8988T (cell line): ENCODE measurements at regions not wholly inside any gene's neighbourhood (a gene's known extent, or its start where the extent isn't known, plus 50 kb on each side); places are given as distances from the start of the nearest gene placed in this dataset.
A peak's percentile ranks its signal among the peaks of the same experiment; 100 is the strongest.
"Not testable (repeated sequence)": the region's sequence is repeated elsewhere in the genome, so short reads cannot be mapped to it uniquely, and the experiment has no call there.

ENCODE experiments used
- DNase-seq: peaks from one replicate; pipeline ENCODE4 v3.0.0; 2011

- DNase-seq, result no peak
These were observed 157.5 kb downstream of the ZFP36L2 start for GRCh38 chr2:43068631-43069517.

DNA sequence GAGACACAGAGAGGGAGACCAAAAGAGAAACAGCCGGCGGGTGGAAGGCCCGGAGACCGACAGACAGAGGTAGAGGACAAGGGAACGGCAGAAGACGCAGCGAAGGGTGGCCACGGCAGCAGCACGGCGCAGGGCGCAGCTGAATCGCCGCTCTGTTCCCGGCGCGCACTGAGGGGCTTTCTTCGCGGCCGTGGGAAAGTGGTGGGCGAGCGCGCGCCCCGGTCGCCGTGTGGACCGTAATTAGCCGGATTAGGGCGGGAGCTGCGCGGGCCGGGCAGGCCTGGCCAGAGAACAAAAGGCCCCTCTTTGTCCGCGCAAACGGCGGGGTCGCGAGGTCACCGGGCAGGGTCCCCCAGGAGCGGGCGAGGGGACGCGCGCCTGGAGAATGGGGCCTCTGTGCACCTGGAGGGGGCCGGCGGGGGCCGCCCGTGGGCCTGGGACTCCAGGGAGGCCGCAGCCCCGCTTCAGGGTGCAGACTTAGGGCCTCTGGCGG is 158.3 kb downstream of the ZFP36L2 start:
- no peak for DNase-seq

- no peak for DNase-seq
These were observed 159.0 kb downstream of the ZFP36L2 start for GRCh38 chr2:43067254-43068040.

DNA sequence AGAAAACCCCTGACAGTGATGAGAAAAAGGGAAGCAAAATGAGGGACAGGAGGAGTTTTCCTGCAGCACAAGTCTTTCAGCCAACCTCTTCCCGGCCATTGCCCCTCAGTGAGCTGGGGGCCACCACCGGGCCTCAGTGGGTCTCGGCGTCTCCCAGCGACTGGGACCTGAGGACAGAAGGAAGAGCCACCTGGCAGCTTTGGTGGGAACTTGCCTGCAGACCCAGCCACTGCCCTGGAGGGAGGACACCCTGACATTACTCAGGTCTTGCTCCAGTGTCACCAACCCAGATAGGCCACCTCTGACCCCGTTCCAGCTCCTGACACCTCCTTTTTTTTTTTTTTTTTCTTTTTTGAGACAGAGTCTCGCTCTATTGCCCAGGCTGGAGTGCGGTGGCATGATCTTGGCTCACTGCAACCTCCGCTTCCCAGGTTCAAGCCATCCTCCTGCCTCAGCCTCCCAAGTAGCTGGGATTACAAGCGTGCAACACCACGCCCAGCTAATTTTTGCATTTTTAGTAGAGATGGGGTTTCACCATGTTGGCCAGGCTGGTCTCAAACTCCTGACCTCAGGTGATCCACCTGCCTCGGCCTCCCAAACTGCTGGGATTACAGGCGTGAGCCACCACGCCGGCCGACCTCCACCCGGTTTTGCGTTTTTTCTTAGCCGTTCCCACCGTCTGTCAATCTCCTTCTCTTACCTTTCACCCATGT is 159.7 kb downstream of the ZFP36L2 start:
- not testable (repeated sequence) for DNase-seq

- DNase-seq, result no peak
These were observed 160.5 kb downstream of the ZFP36L2 start for GRCh38 chr2:43065871-43066270.

GRCh38 chr2:43065036-43065435 is 161.4 kb downstream of the ZFP36L2 start:
- no peak for DNase-seq

DNA sequence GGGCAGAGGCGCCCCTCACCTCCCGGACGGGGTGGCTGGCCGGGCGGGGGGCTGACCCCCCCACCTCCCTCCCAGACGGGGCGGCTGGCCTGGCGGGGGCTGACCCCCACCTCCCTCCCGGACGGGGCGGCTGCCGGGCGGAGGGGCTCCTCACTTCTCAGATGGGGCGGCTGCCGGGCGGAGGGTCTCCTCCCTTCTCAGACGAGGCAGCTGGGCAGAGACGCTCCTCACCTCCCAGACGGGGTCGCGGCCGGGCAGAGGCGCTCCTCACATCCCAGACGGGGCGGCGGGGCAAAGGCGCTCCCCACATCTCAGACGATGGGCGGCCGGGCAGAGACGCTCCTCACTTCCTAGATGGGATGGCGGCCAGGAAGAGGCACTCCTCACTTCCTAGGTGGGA is 163.3 kb downstream of the ZFP36L2 start:
- DNase-seq, result not testable (repeated sequence)

- no peak for DNase-seq
These were observed 164.3 kb downstream of the ZFP36L2 start for GRCh38 chr2:43062058-43062457.

GRCh38 chr2:43060390-43061016 is 165.9 kb downstream of the ZFP36L2 start:
- DNase-seq, result no peak

DNA sequence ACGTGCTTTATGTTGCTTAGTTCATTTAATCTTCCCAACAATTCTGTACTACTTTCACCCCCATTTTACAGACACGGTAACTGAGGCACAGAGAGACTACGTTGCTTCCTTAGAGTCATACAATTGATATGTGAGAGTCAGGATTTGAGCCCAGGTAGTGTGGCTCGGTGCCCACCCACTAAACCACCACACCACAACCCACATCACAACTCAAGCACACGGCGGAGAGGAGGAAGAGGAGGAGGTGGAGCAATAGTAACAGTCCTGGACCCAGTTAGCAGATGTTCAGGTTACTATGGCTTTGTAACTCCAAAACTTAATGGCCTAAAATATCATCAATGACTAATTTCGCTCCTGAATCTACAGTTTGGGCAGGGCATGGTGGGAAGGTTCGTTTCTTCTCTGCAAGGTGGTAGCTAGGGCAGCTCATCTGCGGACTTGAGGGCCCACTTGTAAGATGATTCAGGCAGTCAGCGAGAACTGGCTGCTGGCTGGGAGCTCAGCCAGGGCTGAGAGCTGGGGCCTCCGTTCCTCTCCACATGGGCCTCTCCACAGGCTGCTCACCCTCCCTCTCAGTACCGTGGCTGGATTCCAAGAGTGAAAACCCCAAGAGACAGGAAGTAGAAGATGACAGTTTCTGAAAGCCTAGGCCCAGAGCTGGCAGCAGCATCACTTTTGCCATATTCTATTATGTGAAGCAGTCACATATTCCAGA is 167.1 kb downstream of the ZFP36L2 start:
- DNase-seq, result no peak

DNA sequence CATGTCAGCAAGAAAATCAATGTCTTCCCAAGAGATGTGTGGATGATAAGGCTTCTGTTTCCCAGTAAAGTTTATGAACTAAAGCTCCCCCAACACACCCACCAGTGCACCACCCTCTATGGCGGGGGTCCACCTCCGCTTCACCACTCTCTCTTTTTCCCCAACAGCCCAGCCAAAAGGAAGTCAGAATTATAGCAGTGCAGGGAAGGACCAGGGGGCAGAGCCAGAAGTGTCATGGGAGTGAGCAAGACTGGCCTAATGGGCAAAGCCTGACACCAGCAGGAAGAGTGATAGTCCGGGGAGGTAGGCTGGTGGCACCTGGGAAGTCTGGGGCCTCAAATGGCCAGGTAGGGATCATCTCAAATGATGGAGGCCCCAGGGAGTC is 167.7 kb downstream of the ZFP36L2 start:
- no peak for DNase-seq

DNA sequence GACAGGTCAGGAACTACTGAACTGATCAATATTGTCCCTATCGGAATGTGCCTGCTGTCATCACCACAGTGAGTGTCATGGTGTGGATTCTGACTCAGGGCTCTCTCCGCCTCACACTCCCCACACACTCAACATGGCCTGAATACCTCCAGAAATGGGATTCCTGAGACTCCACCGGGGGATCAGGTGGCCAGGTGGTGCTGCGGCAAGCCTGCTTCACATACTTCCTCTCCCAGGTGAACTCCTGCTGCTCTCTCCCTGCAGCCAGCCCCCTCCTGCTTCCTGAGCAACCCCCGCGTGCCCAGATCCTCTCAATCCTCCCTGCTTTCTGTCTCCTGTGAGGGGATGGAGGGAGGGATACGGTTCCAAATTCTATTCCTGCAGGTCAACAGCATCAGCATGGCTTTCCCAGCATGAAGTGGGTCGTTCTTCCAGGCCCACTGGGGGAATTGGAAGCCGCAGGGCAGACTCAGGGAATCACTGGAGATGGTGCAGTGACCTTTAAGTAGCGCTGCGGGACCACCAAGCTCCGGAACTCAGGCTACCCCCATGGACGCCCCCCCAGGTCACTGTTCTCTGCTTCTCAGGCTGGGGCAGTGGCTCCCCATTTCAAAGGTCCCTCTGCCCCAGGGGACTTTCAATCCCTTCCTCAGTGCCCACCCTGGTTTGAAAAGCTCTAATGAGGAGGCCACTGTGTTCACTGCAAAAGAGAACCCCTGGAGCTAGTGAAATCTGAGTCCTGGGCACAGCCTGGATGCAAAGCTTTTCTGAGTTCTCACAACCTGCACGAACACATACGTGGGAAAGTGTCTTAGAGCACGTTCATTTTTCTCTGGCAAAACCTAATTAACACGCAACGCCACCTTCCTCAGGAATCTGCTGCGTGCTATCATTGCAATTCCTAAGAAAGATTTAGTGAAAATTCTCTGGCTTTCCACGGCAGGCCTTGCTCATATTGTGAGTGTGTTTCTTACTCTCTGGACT is 168.4 kb downstream of the ZFP36L2 start:
- DNase-seq, result no peak

DNA sequence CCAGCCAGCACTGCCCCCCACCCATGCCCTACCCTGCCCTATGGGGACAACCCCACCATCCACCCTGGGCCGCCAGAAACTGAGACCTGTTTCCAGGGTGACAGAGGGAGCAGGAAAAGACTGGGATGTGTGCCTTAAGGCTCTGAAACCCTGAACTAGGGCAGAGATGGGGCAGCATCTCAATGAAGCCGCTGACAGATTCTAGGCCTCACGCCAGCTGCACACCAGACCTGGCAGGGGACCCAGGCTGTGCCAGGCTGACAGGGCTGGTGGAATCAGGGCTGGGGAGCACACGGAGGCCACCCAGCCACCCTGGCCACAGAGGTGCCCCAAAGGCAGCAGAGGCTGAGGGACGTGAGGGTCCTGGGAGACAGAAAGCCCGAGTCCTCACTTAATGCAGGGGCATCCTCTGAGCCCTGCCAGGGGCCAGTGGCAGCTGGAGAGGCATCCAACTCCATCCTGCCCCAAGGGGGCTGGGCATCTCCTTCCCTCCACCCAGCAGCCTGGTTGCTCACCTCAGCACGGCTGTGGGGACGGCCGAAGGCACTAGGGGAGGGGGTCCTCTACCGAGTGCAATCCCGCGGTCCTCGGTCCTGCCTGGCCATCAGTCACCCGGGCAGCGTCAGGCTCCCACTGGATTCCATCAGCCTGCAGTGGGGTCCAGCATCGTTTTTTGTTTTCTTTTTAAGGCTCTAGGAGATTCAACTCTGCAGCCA is 169.2 kb downstream of the ZFP36L2 start:
- no peak for DNase-seq

GRCh38 chr2:43055985-43056384 is 170.4 kb downstream of the ZFP36L2 start:
- DNase-seq, result no peak

DNA sequence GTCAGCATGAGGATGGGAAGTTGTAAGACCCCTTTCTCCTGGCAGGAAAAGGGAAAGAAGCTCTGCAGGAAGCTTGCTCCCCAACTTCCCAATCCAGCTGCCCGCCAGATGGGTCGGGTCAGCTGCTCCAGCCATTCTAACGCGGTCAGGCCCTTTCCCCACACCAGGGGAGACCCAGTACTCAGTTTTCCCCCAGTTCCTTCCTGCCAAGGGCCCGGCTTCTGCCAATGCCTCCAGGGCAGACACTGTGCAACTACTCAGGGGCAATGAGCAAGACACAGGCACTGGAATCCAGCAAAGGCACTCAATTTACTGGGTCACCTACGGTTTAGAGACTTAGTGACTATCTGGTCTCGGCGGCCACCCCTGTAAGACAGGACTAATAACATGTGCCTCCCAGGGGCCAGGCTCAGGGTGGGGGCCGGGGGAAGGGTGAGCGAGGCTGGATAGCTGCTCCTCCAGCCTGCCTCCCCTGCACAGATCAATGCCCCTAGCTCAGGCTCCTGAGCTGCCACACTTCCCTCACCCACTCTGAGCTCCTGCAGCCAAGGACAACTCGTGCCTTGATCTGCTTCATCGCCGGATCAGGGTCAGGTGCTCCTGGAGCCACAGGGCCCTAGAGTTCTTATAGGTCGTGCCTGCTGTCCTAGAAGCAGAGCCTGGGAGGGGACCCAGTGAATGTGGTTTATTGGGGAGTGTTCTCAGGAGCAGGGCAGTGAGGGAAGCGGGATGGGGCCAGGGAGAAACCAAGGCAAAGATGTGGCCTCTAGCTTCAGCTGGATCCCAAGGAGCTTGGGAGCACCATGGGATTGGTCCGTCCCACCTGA is 171.1 kb downstream of the ZFP36L2 start:
- no peak for DNase-seq

DNA sequence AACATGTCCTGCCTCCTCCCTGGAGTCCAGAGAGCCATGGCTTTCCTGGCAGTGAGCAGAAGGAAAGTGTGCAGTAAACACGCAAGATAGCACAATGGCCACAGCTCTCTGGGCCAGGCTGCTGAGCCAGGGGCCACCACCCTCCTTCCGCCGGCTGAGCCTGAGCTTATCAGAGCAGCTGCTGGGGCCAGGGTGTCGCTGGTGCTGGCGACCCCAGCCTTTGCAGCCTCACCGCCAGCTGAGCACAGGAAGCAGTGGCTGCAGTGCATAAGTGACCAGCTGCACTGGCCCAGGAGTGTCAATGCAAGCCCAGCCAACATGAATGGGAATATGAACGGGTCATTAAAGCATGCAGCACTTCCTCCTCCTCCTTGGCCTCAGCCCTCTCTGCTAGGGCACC is 172.0 kb downstream of the ZFP36L2 start:
- DNase-seq, result no peak

DNA sequence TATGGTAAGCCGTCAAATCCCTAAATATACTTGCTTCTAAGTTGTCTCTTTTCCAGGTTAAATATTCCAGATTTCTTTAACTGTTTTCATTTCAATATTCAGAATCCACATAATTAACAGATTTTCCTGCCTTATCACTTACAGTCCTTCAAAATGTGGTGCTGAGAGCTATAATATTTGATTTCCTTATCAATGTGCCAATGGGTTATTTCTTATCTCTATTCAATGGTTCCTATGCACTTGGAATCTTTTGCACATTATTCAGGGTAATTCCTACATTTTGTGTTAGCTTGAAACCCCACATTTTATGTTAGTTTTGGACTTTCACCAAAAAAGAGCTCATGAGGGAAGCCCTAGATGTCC is 173.5 kb downstream of the ZFP36L2 start:
- no peak for DNase-seq

DNA sequence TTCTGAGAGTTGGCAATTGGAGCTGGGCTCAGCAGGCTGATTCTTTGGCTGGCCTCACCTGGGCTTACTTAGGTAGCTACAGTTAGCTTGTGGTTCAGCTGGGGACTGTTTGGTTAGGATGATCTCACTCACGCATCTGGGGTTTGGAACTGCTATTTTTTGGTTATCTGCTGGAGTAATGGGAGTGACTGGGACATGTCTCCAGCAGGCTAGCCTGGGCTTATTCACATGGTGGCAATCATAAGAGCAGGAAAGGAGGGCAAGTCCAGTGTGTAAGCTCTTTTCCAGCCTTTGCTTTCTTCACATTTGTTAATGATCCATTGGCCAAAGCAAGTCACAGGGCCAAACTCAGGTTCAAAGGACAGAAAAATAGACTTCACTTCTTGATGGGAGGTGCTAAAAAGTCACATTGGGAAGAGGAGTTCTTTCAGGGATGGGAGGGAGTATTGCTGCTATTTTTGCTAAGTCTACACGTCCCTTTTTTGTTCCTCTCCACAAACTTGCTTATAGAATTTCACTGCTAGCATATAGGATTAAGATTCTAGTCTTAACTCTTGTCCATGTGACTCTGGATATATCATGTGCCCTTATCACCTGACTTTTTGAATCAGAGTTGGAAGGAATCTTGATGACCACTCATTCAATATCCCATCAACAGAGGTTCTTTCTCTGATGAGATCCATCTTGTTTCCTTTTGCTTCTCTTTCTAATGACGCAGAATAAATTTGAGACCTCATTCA is 174.0 kb downstream of the ZFP36L2 start:
- DNase-seq, result no peak

DNA sequence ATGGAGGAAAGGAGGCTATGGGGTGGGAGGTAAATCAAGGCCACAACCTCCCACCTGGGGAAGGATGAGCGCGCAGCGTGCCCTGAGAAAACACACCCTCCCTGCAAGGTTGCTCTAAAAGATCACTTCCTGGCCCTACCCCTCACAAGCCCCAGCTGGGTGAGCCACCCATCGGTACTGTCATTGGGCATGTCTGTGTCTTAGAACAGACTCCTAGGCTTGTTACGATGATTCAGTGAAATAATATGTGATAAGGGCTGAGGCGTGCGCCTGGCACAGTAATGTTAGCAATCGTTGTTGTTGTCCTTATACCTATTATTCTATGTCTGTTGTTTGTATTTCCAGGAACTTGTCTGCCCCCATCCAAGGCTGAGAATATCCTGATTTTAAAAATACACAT is 175.1 kb downstream of the ZFP36L2 start:
- peak; percentile 95 for DNase-seq
